ENCODE measurements at regions not wholly inside any gene's neighbourhood (a gene's known extent, or its start where the extent isn't known, plus 50 kb on each side); places are given as distances from the start of the nearest gene placed in this dataset.
"Not testable (repeated sequence)": the region's sequence is repeated elsewhere in the genome, so short reads cannot be mapped to it uniquely, and the experiment has no call there.

DNA sequence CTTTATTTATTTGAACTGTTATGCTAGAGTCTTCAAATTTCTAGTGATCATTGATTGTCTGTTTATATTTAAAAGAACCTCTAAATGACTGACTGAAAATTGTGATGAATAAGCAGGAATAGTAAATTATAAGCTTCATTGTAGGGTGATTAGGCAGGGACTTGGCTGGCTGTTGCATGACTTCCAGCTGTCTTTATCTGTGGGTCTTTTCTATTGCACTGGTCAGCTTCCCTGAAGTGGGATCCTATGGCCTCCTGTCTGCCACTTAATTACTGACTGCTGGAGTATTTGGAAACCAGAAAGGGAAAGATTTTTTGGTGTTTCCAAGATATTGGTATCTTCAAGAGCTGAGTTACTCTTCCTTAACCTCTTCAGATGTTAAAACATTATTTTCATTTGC is 123.0 kb upstream of the CCNH start:
- no peak for DNase-seq (ENCODE audit: low read depth)

DNA sequence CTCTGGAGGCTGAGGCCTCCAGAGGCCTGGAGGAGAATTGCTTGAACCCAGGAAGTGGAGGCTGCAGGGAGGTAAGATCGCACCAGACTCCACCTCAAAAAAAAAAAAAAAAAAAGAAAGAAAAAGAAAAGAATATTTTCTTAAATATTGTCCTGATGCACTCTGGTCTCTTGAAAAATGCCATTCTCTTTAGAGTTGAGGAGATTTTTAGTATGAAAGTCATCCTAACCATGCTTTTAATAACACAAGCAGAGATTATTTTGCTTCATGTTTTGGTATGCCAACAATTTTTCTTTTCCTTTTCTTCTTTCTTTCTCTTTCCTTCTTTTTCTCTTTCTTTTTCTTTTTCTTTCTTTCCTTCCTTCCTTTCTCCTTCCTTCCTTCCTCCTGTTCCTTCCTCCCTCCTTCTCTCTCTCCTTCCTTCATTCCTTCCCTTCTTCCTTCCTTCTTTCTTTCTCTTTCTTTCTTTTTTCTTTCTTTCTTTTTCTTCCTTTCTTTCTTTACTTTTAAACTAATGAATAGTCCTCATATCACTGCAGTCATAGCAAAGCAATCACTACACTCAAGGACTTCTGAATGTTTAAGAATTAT is 116.9 kb upstream of the CCNH start:
- no peak for DNase-seq (ENCODE audit: low read depth)

DNA sequence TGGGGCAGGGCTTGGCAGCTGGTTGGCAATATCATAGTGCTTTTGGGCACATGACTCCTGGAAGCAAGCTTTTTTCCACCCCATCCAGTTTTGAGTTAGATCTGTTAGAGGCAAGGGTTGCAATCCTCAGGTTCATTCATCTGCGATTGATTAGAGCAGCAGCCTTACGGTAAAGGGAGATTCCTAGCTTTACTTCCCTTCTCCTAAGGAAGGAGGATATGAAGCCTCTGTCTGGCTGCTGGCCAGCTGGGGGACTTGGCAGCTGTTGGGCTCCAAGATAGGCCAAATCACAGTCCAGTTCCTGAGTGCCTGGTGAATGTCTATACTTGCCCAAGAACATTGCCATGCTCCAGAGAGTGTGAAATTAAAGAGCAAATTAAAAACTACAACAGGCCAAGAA is 113.4 kb upstream of the CCNH start:
- DNase-seq (ENCODE audit: low read depth), result no peak

DNA sequence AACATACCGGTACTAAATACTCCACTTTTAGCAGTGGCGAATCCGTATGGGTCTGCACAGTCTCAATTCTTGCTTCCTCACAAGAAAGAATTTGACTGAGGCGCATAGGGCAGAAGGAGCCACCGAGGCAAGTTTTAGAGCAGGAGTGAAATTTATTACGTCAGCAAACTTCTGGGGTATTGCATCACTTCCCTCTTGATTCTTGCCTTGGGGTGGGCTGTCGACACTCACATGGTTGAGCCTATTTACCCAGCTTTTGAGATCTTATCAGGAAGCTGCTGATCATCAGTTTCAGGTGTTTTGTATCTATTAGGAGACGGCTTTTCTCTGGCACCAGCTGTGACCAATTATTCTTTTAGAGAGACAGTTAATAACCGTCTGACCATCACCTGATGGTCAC is 111.5 kb upstream of the CCNH start:
- no peak for DNase-seq (ENCODE audit: low read depth)

DNA sequence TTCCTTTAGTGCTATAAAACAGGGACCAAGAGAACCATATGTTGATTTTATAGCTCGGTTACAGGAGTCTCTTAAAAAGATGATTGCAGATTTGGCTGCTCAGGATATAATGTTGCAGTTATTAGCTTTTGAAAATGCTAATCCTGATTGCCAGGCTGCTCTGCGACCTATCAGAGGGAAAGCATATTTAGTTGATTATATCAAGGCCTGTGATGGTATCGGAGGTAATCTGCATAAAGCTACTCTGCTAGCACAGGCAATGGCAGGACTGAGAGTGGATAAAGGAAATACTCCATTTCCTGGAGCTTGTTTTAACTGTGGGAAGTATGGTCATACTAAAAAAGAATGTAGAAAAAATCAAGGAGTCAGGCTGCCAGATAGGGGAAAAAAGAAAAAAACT is 99.0 kb upstream of the CCNH start:
- not testable (repeated sequence) for DNase-seq (ENCODE audit: low read depth)

DNA sequence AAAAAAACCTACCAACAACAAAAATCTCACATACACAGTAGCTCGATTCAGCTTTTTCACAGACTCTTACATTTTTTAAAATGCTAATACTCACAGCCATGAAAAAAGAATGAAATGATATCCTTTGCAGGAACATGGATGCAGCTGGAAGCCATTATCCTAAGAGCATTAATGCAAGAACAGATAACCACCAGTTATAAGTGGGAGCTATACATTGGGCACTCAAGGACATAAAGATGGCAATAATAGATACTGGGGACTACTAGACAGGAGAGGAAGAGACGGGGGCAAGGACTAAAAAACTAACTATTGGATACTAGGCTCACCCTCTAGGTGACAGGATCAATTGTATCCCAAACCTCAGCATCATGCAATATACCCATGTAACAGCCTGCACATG is 90.3 kb upstream of the CCNH start:
- no peak for DNase-seq (ENCODE audit: low read depth)

DNA sequence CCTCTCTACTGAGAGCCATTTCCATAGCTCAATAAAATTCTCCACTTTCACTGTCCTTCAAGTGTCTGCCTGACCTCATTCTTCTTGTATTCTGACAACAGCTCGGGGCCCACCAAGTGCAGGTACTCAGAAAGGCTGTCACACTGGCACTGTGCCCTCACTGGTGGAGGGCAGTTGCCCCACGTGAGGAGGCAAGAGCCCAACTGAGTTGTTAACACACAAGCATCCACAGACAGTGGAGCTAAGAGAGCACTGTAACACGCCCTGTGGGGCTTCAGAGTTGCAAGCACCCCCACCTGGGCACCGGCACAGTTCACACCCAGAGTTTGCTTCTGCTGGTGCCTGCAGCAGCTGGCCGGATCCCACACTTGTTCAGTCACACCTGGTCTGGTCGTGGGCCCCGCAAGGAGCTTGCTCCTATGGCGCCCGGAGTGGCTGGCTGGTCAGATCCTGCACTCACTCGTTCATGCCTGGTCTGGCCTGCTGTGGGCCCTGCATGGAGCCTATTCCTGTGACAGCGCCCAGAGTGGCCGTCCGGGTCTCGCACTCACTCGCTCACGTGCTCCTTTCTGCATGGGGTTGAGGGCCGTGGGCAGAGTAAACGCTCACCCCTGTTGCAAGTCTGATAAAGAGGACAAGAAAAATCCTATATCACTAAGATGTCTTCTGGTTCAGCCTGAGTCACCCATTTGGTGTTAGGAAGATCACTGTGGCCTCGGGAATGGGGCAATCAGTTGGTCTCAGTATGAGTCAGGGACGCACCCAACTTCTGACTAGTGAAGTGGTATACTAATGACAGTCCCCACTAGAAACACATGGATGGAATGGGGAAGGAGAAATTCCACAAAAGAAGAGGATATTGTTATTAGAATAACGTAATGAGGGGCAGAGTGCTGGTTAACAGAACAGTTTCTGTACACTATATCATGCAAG is 87.0 kb upstream of the CCNH start:
- DNase-seq (ENCODE audit: low read depth), result no peak

Measured in stimulated activated CD8-positive, alpha-beta memory T cell treated with anti-CD3 and anti-CD28 coated beads, Interleukin-12 subunit alpha, Interleukin-12 subunit beta, amount 100 ng/mL, for 4 hours (primary cell).